ENCODE measurements at regions not wholly inside any gene's neighbourhood (a gene's known extent, or its start where the extent isn't known, plus 50 kb on each side); places are given as distances from the start of the nearest gene placed in this dataset.

DNA sequence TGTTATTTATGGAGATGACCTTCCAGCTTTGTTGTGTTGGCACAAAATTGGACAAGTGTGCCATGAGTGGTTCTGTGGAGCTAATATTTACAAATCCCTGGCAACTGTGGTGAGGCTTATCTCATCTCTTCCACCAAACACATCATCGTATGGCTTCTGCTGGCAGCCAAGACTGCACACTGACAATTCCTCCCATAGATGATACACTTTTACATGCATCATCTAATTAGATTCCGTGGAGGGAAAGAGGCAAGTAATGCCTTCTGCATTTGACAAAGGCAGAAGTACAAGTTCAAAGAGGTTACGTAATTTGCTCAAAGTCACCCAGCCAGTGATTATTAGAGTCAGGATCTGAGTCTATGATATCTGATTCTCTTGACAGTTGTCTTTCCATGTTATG is 62.7 kb upstream of the KIRREL3 start:
- TF ChIP-seq CTCF (IDR thresholded peaks at IDR 0.05) (no peak), POLR2A (IDR thresholded peaks at IDR 0.05) (no peak)
